HCT116 (cell line): ENCODE measurements at regions not wholly inside any gene's neighbourhood (a gene's known extent, or its start where the extent isn't known, plus 50 kb on each side); places are given as distances from the start of the nearest gene placed in this dataset.

Experiments
- ATAC-seq: fragments of 200-7000 bp; cut with Tn5 transposase; 2 replicates; pipeline ENCODE4 v1.9.1; 2020; ENCODE audit warnings: mild to moderate bottlenecking, moderate library complexity
- BruUV-seq: library from RNA; stranded (reverse); fragments of 400-500 nt; replicated peaks from 2 replicates; lab custom pipeline; 2021; lab: Mats Ljungman, UMichigan
- CTCF ChIA-PET: fragments of 300-600 bp; sonication (Branson Sonifier 250); formaldehyde crosslinking; loops from one replicate; lab custom pipeline; 2021; ENCODE audit warnings: antibody characterized with exemption; lab: Charles Lee
- POLR2A ChIA-PET: fragments of 300-600, 350-600 bp; sonication (Branson Sonifier 250); formaldehyde crosslinking; loops from one replicate; lab custom pipeline; 2021; ENCODE audit warnings: antibody characterized with exemption; lab: Charles Lee
- RAD21 ChIA-PET, 2 experiments: fragments of 300-600 bp; sonication (Branson Sonifier 250); formaldehyde crosslinking; loops; one replicate each; lab custom pipeline; 2023; ENCODE audit warnings: low total read pairs in 2 of 2; ENCODE audit not compliant: uncharacterized antibody in 2 of 2, unreplicated experiment in 2 of 2, low non-redundant PET in 1 of 2; lab: Charles Lee
- DNase-seq: peaks from one replicate; pipeline ENCODE4 v3.0.0-alpha.2; 2010; ENCODE audit warnings: low read depth, low spot score
- H2AFZ ChIP-seq: fragments of 200-600 bp; shearing (Covaris generic), sonication (generic); 2 replicates; pipeline ENCODE4 v1.6.1; 2017; ENCODE audit warnings: low read depth, mixed run types, mixed read lengths, antibody characterized with exemption, low read length; ENCODE audit not compliant: poor library complexity, severe bottlenecking
- H3K27ac ChIP-seq: 2 replicates; pipeline ENCODE4 v1.5.1; 2012; ENCODE audit warnings: low read depth, low read length
- H3K27me3 ChIP-seq: fragments of 200-600 bp; sonication (generic); 2 replicates; pipeline ENCODE4 v1.6.1; 2016; ENCODE audit warnings: mixed run types, low read length, mixed read lengths; ENCODE audit not compliant: insufficient read depth
- H3K36me3 ChIP-seq, 2 experiments: fragments of 200-500 bp in 1 of 2; fragments of 200-600 bp in 1 of 2; sonication (Bioruptor generic) in 1 of 2; sonication (generic) in 1 of 2; 2 replicates each; pipeline versions ENCODE4 v1.5.1 to v1.6.1; 2014 to 2016; ENCODE audit warnings: low read length in 2 of 2, inconsistent platforms in 1 of 2, mixed read lengths in 1 of 2, mixed run types in 1 of 2; ENCODE audit not compliant: insufficient read depth in 2 of 2, control insufficient read depth in 1 of 2
- H3K4me1 ChIP-seq, 2 experiments: fragments of 200-600 bp in 1 of 2; sonication (generic) in 1 of 2; 2 replicates each; pipeline versions ENCODE4 v1.5.1 to v1.6.1; 2012 to 2017; ENCODE audit warnings: low read length in 2 of 2, inconsistent platforms in 1 of 2, mild to moderate bottlenecking in 1 of 2, mixed read lengths in 1 of 2, mixed run types in 1 of 2, moderate library complexity in 1 of 2; ENCODE audit not compliant: insufficient read depth in 2 of 2, control insufficient read depth in 1 of 2
- H3K4me2 ChIP-seq: fragments of 200-600 bp; sonication (generic); 2 replicates; pipeline ENCODE4 v1.6.1; 2017; ENCODE audit warnings: mixed run types, low read length, mixed read lengths
- H3K4me3 ChIP-seq, 2 experiments: fragments of 200-600 bp in 1 of 2; sonication (generic) in 1 of 2; replicated peaks in 1 of 2; 2 replicates each; pipeline ENCODE4 v1.5.1; 2011 to 2016; ENCODE audit warnings: low read length in 2 of 2, control low read depth in 1 of 2, low read depth in 1 of 2, mild to moderate bottlenecking in 1 of 2, mixed read lengths in 1 of 2, mixed run types in 1 of 2
- H3K79me2 ChIP-seq: fragments of 200-600 bp; sonication (generic); 2 replicates; pipeline ENCODE4 v1.6.1; 2017; ENCODE audit warnings: mild to moderate bottlenecking, mixed run types, low read length, moderate library complexity, mixed read lengths; ENCODE audit not compliant: insufficient read depth
- H3K9ac ChIP-seq: fragments of 200-600 bp; sonication (generic); 2 replicates; pipeline ENCODE4 v1.6.1; 2016; ENCODE audit warnings: low read length, mixed read lengths
- H3K9me2 ChIP-seq: fragments of 200-600 bp; sonication (generic), shearing (Covaris generic); 2 replicates; pipeline ENCODE4 v1.6.1; 2017; ENCODE audit warnings: mixed run types, mild to moderate bottlenecking, moderate library complexity; ENCODE audit not compliant: insufficient read depth
- H3K9me3 ChIP-seq, 2 experiments: fragments of 200-500 bp in 1 of 2; fragments of 200-600 bp in 1 of 2; sonication (Bioruptor generic) in 1 of 2; sonication (generic) in 1 of 2; 2 replicates each; pipeline ENCODE4 v1.6.1; 2014 to 2017; ENCODE audit warnings: low read length in 2 of 2, mixed read lengths in 2 of 2, inconsistent platforms in 1 of 2, low read depth in 1 of 2, mild to moderate bottlenecking in 1 of 2, mixed run types in 1 of 2, moderate library complexity in 1 of 2; ENCODE audit not compliant: control insufficient read depth in 1 of 2, insufficient read depth in 1 of 2
- H4K20me1 ChIP-seq: fragments of 200-600 bp; sonication (generic), shearing (Covaris generic); 2 replicates; pipeline ENCODE4 v1.6.1; 2017; ENCODE audit warnings: mixed run types, mild to moderate bottlenecking, moderate library complexity; ENCODE audit not compliant: insufficient read depth
- ATF3 ChIP-seq: IDR thresholded peaks from 2 replicates; pipeline ENCODE4 v1.6.1; 2012
- CEBPB ChIP-seq: IDR thresholded peaks from 2 replicates; pipeline ENCODE4 v1.6.1; 2012; ENCODE audit warnings: low read depth
- CTCF ChIP-seq, 3 experiments: fragments of 200-600 bp in 1 of 3; sonication (generic) in 1 of 3; IDR thresholded peaks in 2 of 3; conservative IDR thresholded peaks in 1 of 3; 2 replicates each; pipeline ENCODE4 v1.5.1; 2012 to 2017; ENCODE audit warnings: low read depth in 2 of 3, low read length in 2 of 3, antibody characterized with exemption in 1 of 3, borderline replicate concordance in 1 of 3, control low read depth in 1 of 3, mild to moderate bottlenecking in 1 of 3, mixed read lengths in 1 of 3, mixed run types in 1 of 3, moderate library complexity in 1 of 3; ENCODE audit not compliant: insufficient read depth in 1 of 3
- EGR1 ChIP-seq: IDR thresholded peaks from 2 replicates; pipeline ENCODE4 v1.6.1; 2012; ENCODE audit warnings: low read depth
- ELF1 ChIP-seq: IDR thresholded peaks from 2 replicates; pipeline ENCODE4 v1.6.1; 2012; ENCODE audit warnings: low read depth, borderline replicate concordance
- EZH2 ChIP-seq: fragments of 200-600 bp; sonication (generic); IDR thresholded peaks from 2 replicates; pipeline ENCODE4 v1.6.1; 2017; ENCODE audit warnings: antibody characterized with exemption, mixed run types
- FOSL1 ChIP-seq: IDR thresholded peaks from 2 replicates; pipeline ENCODE4 v1.6.1; 2012; ENCODE audit warnings: low read depth
- MAX ChIP-seq: IDR thresholded peaks from 2 replicates; pipeline ENCODE4 v1.6.1; 2012
- POLR2A ChIP-seq: IDR thresholded peaks from 2 replicates; pipeline ENCODE4 v1.7.0; 2011; ENCODE audit warnings: borderline replicate concordance; ENCODE audit not compliant: insufficient read depth, insufficient read length; ENCODE audit errors: extremely low read depth
- POLR2AphosphoS5 ChIP-seq: IDR thresholded peaks from 2 replicates; pipeline ENCODE4 v1.6.1; 2011; ENCODE audit warnings: mild to moderate bottlenecking, low read depth, low read length, moderate library complexity
- RAD21 ChIP-seq: IDR thresholded peaks from 2 replicates; pipeline ENCODE4 v1.6.1; 2012; ENCODE audit warnings: low read depth, mild to moderate bottlenecking
- REST ChIP-seq: IDR thresholded peaks from 2 replicates; pipeline ENCODE4 v1.6.1; 2012; ENCODE audit warnings: low read depth
- SIN3A ChIP-seq: IDR thresholded peaks from 2 replicates; pipeline ENCODE4 v1.6.1; 2012; ENCODE audit warnings: low read depth
- TCF7L2 ChIP-seq: IDR thresholded peaks from 2 replicates; pipeline ENCODE4 v1.7.0; 2011; ENCODE audit warnings: borderline replicate concordance, inconsistent platforms; ENCODE audit not compliant: insufficient read depth, insufficient read length; ENCODE audit errors: extremely low read depth
- YY1 ChIP-seq: IDR thresholded peaks from 2 replicates; pipeline ENCODE4 v1.6.1; 2011; ENCODE audit warnings: low read length, low read depth, moderate library complexity, mild to moderate bottlenecking; ENCODE audit not compliant: insufficient replicate concordance; ENCODE audit errors: extremely low read depth
- ZFX ChIP-seq: fragments of 450-650 bp; IDR thresholded peaks from 2 replicates; pipeline ENCODE4 v1.6.1; 2017
- ZNF274 ChIP-seq: fragments of 200-500 bp; sonication (Bioruptor generic); IDR thresholded peaks from 2 replicates; pipeline ENCODE4 v1.6.1; 2014; ENCODE audit warnings: mild to moderate bottlenecking, low read depth, low read length, inconsistent platforms
- intact Hi-C: fragments of 100-400 bp; cut with micrococcal nuclease; formaldehyde crosslinking; loops from 2 replicates; pipeline ENCODE4 v1.10.0; 2022

GRCh38 chr6:140985679-140986275 lies 1146.9 kb upstream of the GJE1 start (continued):
- TF ChIP-seq REST = no peak
- no peak for TF ChIP-seq YY1
- TF ChIP-seq TCF7L2 = no peak
- TF ChIP-seq POLR2AphosphoS5 = no peak
- TF ChIP-seq MAX = no peak
- TF ChIP-seq EGR1 = no peak
- no peak for TF ChIP-seq EZH2
- no peak for TF ChIP-seq FOSL1
- no peak for TF ChIP-seq RAD21

GRCh38 chr6:140980265-140980887 lies 1152.3 kb upstream of the GJE1 start:
- H3K9me2 ChIP-seq = no peaks in the 10 kb centered on the region
- no peak overlapping the region for H3K9ac ChIP-seq
- ATAC-seq (no peak), DNase-seq (no peak)
- no peaks in the 10 kb centered on the region for H3K36me3 ChIP-seq
- BruUV-seq = no TSS peak
- no peaks in the 10 kb centered on the region for H3K9me3 ChIP-seq
- intact Hi-C loops = no loop called here
- no peak overlapping the region for H2AFZ ChIP-seq
- no peaks in the 10 kb centered on the region for H4K20me1 ChIP-seq
- no peak overlapping the region for H3K4me3 ChIP-seq
- H3K4me2 ChIP-seq = no peak overlapping the region
- H3K27me3 ChIP-seq = no peaks in the 10 kb centered on the region
- no peak overlapping the region for H3K27ac ChIP-seq
- no peaks in the 10 kb centered on the region for H3K4me1 ChIP-seq
- TF ChIP-seq ELF1 (no peak), SIN3A (no peak), CTCF (IDR thresholded peaks at IDR 0.05 in 2 of 3, conservative IDR thresholded peaks at IDR 0.05 in 1 of 3; ENCODE audit: borderline replicate concordance in 1 of 3, insufficient read depth in 1 of 3, low read depth in 2 of 3, low read length in 2 of 3) (no peak), MAX (no peak), CEBPB (no peak), POLR2AphosphoS5 (no peak), ZFX (no peak), ATF3 (no peak), ZNF274 (no peak), TCF7L2 (no peak), RAD21 (no peak), POLR2A (no peak), YY1 (no peak)
- TF ChIP-seq, all 23 proteins: peak for 0
- POLR2A ChIA-PET = no interaction called here
- no peaks in the 10 kb centered on the region for H3K79me2 ChIP-seq
- CTCF ChIA-PET = no interaction called here
- RAD21 ChIA-PET = no interaction called here
